ENCODE measurements at regions not wholly inside any gene's neighbourhood (a gene's known extent, or its start where the extent isn't known, plus 50 kb on each side); places are given as distances from the start of the nearest gene placed in this dataset.

- TF ChIP-seq CTCF (IDR thresholded peaks at IDR 0.05; ENCODE audit: low read length): no peak
- no peak for TF ChIP-seq EZH2phosphoT487 (IDR thresholded peaks at IDR 0.05; ENCODE audit: low read length)
These were observed 398.6 kb upstream of the ADAMTSL1 start for GRCh38 chr9:18075253-18075952.

Measured in MM.1S (cell line).